OCI-LY7 (cell line): ENCODE measurements at regions not wholly inside any gene's neighbourhood (a gene's known extent, or its start where the extent isn't known, plus 50 kb on each side); places are given as distances from the start of the nearest gene placed in this dataset.

ENCODE experiments used
- BruUV-seq: library from RNA; stranded (reverse); fragments of 400-500 nt; replicated peaks from 2 replicates; lab custom pipeline; 2021; lab: Mats Ljungman, UMichigan
- CTCF ChIA-PET: fragments of 300-600 bp; sonication (Branson Sonifier 250); formaldehyde crosslinking; loops from one replicate; lab custom pipeline; 2022; ENCODE audit warnings: antibody characterized with exemption; ENCODE audit not compliant: unreplicated experiment; lab: Charles Lee
- POLR2A ChIA-PET: fragments of 300-600 bp; sonication (Branson Sonifier 250); formaldehyde crosslinking; loops from one replicate; lab custom pipeline; 2022; ENCODE audit warnings: antibody characterized with exemption; lab: Charles Lee
- DNase-seq: peaks from one replicate; pipeline ENCODE4 v3.0.0-alpha.2; 2015; ENCODE audit warnings: low spot score
- H2AFZ ChIP-seq: fragments of 200-600 bp; sonication (generic), shearing (Covaris generic); 2 replicates; pipeline ENCODE4 v1.6.1; 2014; ENCODE audit warnings: mild to moderate bottlenecking, antibody characterized with exemption, low read length, moderate library complexity
- H3K27ac ChIP-seq: fragments of 200-600 bp; sonication (generic); 2 replicates; pipeline ENCODE4 v1.5.1; 2014; ENCODE audit warnings: mixed run types, low read depth, mild to moderate bottlenecking, moderate library complexity, low read length, inconsistent platforms; ENCODE audit not compliant: poor library complexity, severe bottlenecking
- H3K36me3 ChIP-seq: fragments of 200-600 bp; sonication (generic); 2 replicates; pipeline ENCODE4 v1.6.1; 2014; ENCODE audit warnings: mild to moderate bottlenecking, antibody characterized with exemption, low read length, moderate library complexity, mixed read lengths; ENCODE audit not compliant: insufficient read depth
- H3K4me1 ChIP-seq: fragments of 200-600 bp; sonication (generic); 2 replicates; pipeline ENCODE4 v1.5.1; 2014; ENCODE audit warnings: mild to moderate bottlenecking, low read length; ENCODE audit not compliant: insufficient read depth, poor library complexity, severe bottlenecking
- H3K4me2 ChIP-seq: fragments of 200-600 bp; sonication (generic); 2 replicates; pipeline ENCODE4 v1.6.1; 2014; ENCODE audit warnings: mild to moderate bottlenecking, low read length
- H3K4me3 ChIP-seq: fragments of 200-600 bp; sonication (generic); 2 replicates; pipeline ENCODE4 v1.5.1; 2014; ENCODE audit warnings: mild to moderate bottlenecking, low read depth, low read length; ENCODE audit not compliant: poor library complexity, severe bottlenecking
- H3K79me2 ChIP-seq: fragments of 200-600 bp; sonication (generic); 2 replicates; pipeline ENCODE4 v1.6.1; 2016; ENCODE audit warnings: low read depth, mild to moderate bottlenecking, low read length, moderate library complexity, mixed read lengths; ENCODE audit not compliant: insufficient read depth
- H3K9me2 ChIP-seq: fragments of 200-600 bp; sonication (generic); 2 replicates; pipeline ENCODE4 v1.6.1; 2016; ENCODE audit warnings: mild to moderate bottlenecking, low read length, mixed read lengths; ENCODE audit not compliant: insufficient read depth
- H3K9me3 ChIP-seq: fragments of 200-600 bp; sonication (generic); 2 replicates; pipeline ENCODE4 v1.6.1; 2014; ENCODE audit warnings: mild to moderate bottlenecking, mixed run types, low read length, mixed read lengths
- H4K20me1 ChIP-seq: fragments of 200-600 bp; sonication (generic); 2 replicates; pipeline ENCODE4 v1.6.1; 2014; ENCODE audit warnings: mild to moderate bottlenecking, antibody characterized with exemption, low read length, moderate library complexity, mixed read lengths; ENCODE audit not compliant: insufficient read depth
- CTCF ChIP-seq: fragments of 200-600 bp; sonication (generic); conservative IDR thresholded peaks from 2 replicates; pipeline ENCODE4 v1.5.1; 2014; ENCODE audit warnings: mild to moderate bottlenecking, antibody characterized with exemption, low read length, moderate library complexity, mixed read lengths
- EZH2phosphoT487 ChIP-seq: fragments of 200-600 bp; sonication (generic); IDR thresholded peaks from 2 replicates; pipeline ENCODE4 v1.6.1; 2018; ENCODE audit warnings: low read depth, borderline replicate concordance, mild to moderate bottlenecking, mixed run types, antibody characterized with exemption, low read length, moderate library complexity, mixed read lengths
- intact Hi-C: fragments of 100-400 bp; cut with micrococcal nuclease; formaldehyde crosslinking; loops from one replicate; pipeline ENCODE4 v1.10.0; 2022; ENCODE audit not compliant: unreplicated experiment

DNA sequence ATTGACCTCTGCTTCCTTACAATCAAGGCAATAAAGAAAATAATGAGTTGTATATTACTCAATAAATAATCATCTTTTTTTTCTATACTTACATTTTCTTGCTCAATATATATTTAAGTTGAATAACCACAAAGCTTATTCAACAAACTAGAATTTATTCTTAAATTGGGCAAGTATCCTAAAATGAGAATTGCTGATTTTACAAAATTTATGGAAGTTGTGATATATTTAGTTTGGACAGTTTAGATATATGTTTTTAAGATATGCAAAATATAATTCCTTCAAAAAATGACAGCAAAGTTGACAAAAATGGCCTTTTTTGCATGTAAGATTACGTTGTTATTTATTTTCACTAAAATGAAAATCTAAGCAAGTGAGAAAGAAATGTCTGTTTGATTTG lies 305.7 kb upstream of the GRIN3A start:
- CTCF ChIA-PET = no interaction called here

GRCh38 chr9:102038006-102038405 lies 299.6 kb upstream of the GRIN3A start:
- no peaks in the 10 kb centered on the region for H3K9me2 ChIP-seq
- TF ChIP-seq CTCF = no peak
- no peak for TF ChIP-seq EZH2phosphoT487
- no peaks in the 10 kb centered on the region for H3K4me1 ChIP-seq
- H3K36me3 ChIP-seq = no peaks in the 10 kb centered on the region
- ChIA-PET POLR2A (no interaction called here), CTCF (no interaction called here)
- no peak overlapping the region for H2AFZ ChIP-seq
- H3K4me3 ChIP-seq = no peak overlapping the region
- no peaks in the 10 kb centered on the region for H3K79me2 ChIP-seq
- no peaks in the 10 kb centered on the region for H4K20me1 ChIP-seq
- no peak overlapping the region for H3K4me2 ChIP-seq
- no peaks in the 10 kb centered on the region for H3K9me3 ChIP-seq
- intact Hi-C loops = no loop called here
- DNase-seq = no peak
- no TSS peak for BruUV-seq
- H3K27ac ChIP-seq = no peak overlapping the region

More for the DNA sequence above, 305.7 kb upstream of the GRIN3A start:
- no peaks in the 10 kb centered on the region for H3K9me2 ChIP-seq
- no peaks in the 10 kb centered on the region for H3K4me1 ChIP-seq
- H3K27ac ChIP-seq = no peak overlapping the region
- no peak overlapping the region for H3K4me2 ChIP-seq
- no peaks in the 10 kb centered on the region for H3K9me3 ChIP-seq
- H3K79me2 ChIP-seq = no peaks in the 10 kb centered on the region
- no peak overlapping the region for H2AFZ ChIP-seq
- no peak for DNase-seq
- intact Hi-C loops = no loop called here
- no peak for TF ChIP-seq CTCF
- no peak for TF ChIP-seq EZH2phosphoT487
- no TSS peak for BruUV-seq
- H4K20me1 ChIP-seq = no peaks in the 10 kb centered on the region
- H3K4me3 ChIP-seq = no peak overlapping the region
- POLR2A ChIA-PET = no interaction called here
- H3K36me3 ChIP-seq = no peaks in the 10 kb centered on the region

- BruUV-seq = no TSS peak
- intact Hi-C loops = no loop called here
- ChIA-PET POLR2A (interaction anchor here (0.6 kb wide), 1 partner anchor 213 kb away, joined by 8 read pairs; no protein-coding TSS in a partner anchor), CTCF (no interaction called here)
- TF ChIP-seq CTCF (no peak), EZH2phosphoT487 (no peak)
- H3K79me2 ChIP-seq = no peaks in the 10 kb centered on the region
- no peak overlapping the region for H3K27ac ChIP-seq
- no peak for DNase-seq
- no peak overlapping the region for H2AFZ ChIP-seq
- H3K9me3 ChIP-seq = no peaks in the 10 kb centered on the region
- H4K20me1 ChIP-seq = no peaks in the 10 kb centered on the region
- no peaks in the 10 kb centered on the region for H3K4me1 ChIP-seq
- no peak overlapping the region for H3K4me2 ChIP-seq
- no peak overlapping the region for H3K4me3 ChIP-seq
- H3K36me3 ChIP-seq = no peaks in the 10 kb centered on the region
- no peaks in the 10 kb centered on the region for H3K9me2 ChIP-seq
These were observed 297.5 kb upstream of the GRIN3A start for GRCh38 chr9:102035929-102036328.
